Parathyroid adenoma (tissue), 2 donors: ENCODE measurements at regions not wholly inside any gene's neighbourhood (a gene's known extent, or its start where the extent isn't known, plus 50 kb on each side); places are given as distances from the start of the nearest gene placed in this dataset.

Experiments used
- H2AFZ ChIP-seq: fragments of 300-600 bp; sonication (generic); one replicate; pipeline ENCODE4 v1.7.0; 2017; ENCODE audit warnings: antibody characterized with exemption, mild to moderate bottlenecking
- H3K27ac ChIP-seq: fragments of 300-600 bp; sonication (generic); one replicate; pipeline ENCODE4 v1.7.0; 2017
- H3K27me3 ChIP-seq: fragments of 300-600 bp; sonication (generic); one replicate; pipeline ENCODE4 v1.7.0; 2017; ENCODE audit warnings: low read length; ENCODE audit not compliant: control insufficient read depth, insufficient read depth
- H3K36me3 ChIP-seq: fragments of 300-600 bp; sonication (generic); one replicate; pipeline ENCODE4 v1.7.0; 2017; ENCODE audit warnings: low read length; ENCODE audit not compliant: control insufficient read depth, insufficient read depth
- H3K4me1 ChIP-seq: fragments of 300-600 bp; sonication (generic); one replicate; pipeline ENCODE4 v1.7.0; 2017; ENCODE audit warnings: control low read depth
- H3K4me2 ChIP-seq: fragments of 300-600 bp; sonication (generic); one replicate; pipeline ENCODE4 v1.7.0; 2017; ENCODE audit warnings: low read length
- H3K4me3 ChIP-seq: fragments of 300-600 bp; sonication (generic); one replicate; pipeline ENCODE4 v1.7.0; 2017; ENCODE audit warnings: low read depth, low read length
- H3K79me2 ChIP-seq: fragments of 300-600 bp; sonication (generic); one replicate; pipeline ENCODE4 v1.7.0; 2017; ENCODE audit warnings: control low read depth
- H3K9ac ChIP-seq: fragments of 300-600 bp; sonication (generic); one replicate; pipeline ENCODE4 v1.7.0; 2017; ENCODE audit warnings: mild to moderate bottlenecking
- H3K9me3 ChIP-seq: fragments of 300-600 bp; sonication (generic); one replicate; pipeline ENCODE4 v1.7.0; 2017; ENCODE audit warnings: low read length; ENCODE audit not compliant: control insufficient read depth
- TF ChIP-seq, protein P1 (sequence below): fragments of 300-600 bp; sonication (generic); IDR thresholded peaks from one replicate; pipeline ENCODE4 v1.7.0; 2017; ENCODE audit warnings: antibody characterized with exemption, mild to moderate bottlenecking
- donor health status: primary hyperparathyroidism.

DNA sequence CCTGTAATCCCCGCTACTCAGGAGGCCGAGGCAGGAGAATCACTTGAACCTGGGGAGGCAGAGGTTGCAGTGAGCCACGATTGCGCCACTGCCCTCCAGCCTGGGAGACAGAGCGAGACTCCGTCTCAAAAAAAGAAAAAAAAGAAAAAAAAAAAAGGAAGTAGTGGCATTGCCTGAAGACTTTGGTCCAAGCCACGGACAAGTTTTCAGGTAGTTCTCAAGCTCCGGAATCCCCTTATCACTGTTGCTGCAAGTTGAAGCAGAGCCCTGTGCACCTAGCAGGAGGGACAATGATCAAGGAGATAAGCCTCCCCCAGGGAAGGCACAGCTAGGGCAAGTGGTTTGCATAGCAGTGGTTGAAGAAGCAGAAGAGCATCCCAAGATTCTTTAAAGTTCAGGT, 97.6 kb downstream of the MEX3B start:
- H3K36me3 ChIP-seq, result no peaks in the 10 kb centered on the region
- no peak overlapping the region for H2AFZ ChIP-seq
- H3K4me1 ChIP-seq, result no peaks in the 10 kb centered on the region
- H3K79me2 ChIP-seq, result no peaks in the 10 kb centered on the region
- no peaks in the 10 kb centered on the region for H3K27me3 ChIP-seq
- no peak overlapping the region for H3K9ac ChIP-seq
- H3K4me3 ChIP-seq, result no peak overlapping the region
- TF ChIP-seq, protein P1, sequence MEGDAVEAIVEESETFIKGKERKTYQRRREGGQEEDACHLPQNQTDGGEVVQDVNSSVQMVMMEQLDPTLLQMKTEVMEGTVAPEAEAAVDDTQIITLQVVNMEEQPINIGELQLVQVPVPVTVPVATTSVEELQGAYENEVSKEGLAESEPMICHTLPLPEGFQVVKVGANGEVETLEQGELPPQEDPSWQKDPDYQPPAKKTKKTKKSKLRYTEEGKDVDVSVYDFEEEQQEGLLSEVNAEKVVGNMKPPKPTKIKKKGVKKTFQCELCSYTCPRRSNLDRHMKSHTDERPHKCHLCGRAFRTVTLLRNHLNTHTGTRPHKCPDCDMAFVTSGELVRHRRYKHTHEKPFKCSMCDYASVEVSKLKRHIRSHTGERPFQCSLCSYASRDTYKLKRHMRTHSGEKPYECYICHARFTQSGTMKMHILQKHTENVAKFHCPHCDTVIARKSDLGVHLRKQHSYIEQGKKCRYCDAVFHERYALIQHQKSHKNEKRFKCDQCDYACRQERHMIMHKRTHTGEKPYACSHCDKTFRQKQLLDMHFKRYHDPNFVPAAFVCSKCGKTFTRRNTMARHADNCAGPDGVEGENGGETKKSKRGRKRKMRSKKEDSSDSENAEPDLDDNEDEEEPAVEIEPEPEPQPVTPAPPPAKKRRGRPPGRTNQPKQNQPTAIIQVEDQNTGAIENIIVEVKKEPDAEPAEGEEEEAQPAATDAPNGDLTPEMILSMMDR, result no peak
- no peaks in the 10 kb centered on the region for H3K9me3 ChIP-seq
- no peak overlapping the region for H3K27ac ChIP-seq
- no peak overlapping the region for H3K4me2 ChIP-seq

DNA sequence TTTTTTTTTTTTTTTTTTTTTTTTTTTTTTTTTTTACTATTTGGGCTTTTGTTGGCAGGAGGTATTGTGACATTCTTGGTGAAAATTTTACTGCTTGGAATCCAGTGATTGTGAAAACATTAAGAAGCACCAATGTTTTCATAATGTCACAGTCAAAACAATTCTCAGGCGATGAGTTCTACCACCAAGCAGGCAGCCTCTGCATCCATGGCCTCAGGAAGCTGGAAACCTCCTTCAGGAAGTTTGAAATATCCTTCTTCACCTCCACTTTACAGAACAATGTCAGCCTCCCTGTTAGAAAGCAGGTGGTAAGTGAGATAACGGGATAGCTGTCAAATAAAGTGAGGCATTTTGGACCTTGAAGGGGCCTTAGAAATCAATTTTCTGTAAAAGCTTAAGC, 98.3 kb downstream of the MEX3B start:
- Histone ChIP-seq H3K27ac (no peak overlapping the region), H3K36me3 (no peaks in the 10 kb centered on the region), H3K4me1 (no peaks in the 10 kb centered on the region), H3K79me2 (no peaks in the 10 kb centered on the region), H3K4me3 (no peak overlapping the region), H3K9me3 (no peaks in the 10 kb centered on the region), H2AFZ (no peak overlapping the region), H3K9ac (no peak overlapping the region), H3K27me3 (no peaks in the 10 kb centered on the region), H3K4me2 (no peak overlapping the region)
- TF ChIP-seq, protein P1, result no peak

DNA sequence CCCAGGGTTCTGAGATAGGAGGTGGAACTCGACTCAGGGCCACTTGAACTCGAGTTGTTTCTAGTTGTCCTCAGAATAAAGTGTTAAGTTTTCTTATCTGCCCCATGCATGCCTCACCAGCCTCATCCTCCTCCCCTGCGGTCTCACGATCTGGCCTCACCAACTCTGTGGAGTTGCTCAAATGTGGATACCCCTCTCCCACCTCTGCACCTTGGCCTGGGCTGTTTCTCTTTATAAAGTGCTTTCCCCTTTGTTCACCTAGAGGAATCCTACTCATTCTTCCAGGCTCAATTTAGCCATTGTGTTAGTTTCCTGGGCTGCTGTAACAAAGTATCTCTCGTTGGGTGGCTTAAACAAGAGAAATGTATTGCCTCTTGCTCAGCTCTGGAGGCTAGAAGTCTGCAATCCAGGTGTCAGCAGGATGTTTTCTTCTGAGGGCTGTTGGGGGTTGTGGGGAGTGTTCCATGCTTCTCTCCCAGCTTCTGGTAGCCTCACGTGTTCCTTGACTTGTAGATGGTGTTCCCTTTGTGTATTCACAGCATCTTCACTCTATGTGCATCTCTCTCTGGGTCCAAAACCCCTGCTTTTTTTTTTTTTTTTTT, 100.7 kb downstream of the MEX3B start:
- no peak overlapping the region for H3K9ac ChIP-seq
- H2AFZ ChIP-seq, result no peak overlapping the region
- no peaks in the 10 kb centered on the region for H3K4me1 ChIP-seq
- no peaks in the 10 kb centered on the region for H3K36me3 ChIP-seq
- H3K27me3 ChIP-seq, result no peaks in the 10 kb centered on the region
- no peaks in the 10 kb centered on the region for H3K79me2 ChIP-seq
- H3K4me3 ChIP-seq, result no peak overlapping the region
- TF ChIP-seq, protein P1, result no peak
- no peak overlapping the region for H3K27ac ChIP-seq
- no peak overlapping the region for H3K4me2 ChIP-seq
- no peaks in the 10 kb centered on the region for H3K9me3 ChIP-seq

DNA sequence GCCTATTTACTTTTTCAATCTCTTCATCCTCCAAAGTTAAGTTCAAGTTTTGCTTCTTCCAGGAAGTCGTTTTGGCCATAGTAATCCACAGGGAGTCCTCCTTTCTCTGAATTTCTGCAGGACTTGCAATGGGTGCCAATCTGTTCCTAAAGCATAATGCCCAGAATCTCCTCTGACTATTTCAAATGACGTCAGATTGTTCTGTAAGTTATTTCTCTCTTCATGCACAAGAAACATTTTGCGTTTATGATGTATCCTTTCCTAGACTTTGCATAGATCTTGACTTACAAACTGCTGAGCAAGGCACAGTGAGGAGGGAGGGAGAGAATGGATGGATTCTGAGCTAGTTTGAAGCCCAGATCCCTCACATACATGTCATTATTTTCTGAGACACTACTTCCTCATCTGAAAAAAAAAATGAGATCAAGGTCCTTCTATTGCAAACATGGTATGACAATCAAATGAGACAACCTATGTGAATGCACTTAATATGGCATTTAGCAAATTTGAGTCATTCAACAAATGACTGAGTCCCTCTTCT, 103.1 kb downstream of the MEX3B start:
- Histone ChIP-seq H3K4me2 (no peak overlapping the region), H3K27me3 (no peaks in the 10 kb centered on the region), H3K36me3 (no peaks in the 10 kb centered on the region), H2AFZ (no peak overlapping the region), H3K4me3 (no peak overlapping the region), H3K9me3 (no peaks in the 10 kb centered on the region), H3K4me1 (no peaks in the 10 kb centered on the region), H3K79me2 (no peaks in the 10 kb centered on the region), H3K27ac (no peak overlapping the region), H3K9ac (no peak overlapping the region)
- TF ChIP-seq, protein P1, result no peak

DNA sequence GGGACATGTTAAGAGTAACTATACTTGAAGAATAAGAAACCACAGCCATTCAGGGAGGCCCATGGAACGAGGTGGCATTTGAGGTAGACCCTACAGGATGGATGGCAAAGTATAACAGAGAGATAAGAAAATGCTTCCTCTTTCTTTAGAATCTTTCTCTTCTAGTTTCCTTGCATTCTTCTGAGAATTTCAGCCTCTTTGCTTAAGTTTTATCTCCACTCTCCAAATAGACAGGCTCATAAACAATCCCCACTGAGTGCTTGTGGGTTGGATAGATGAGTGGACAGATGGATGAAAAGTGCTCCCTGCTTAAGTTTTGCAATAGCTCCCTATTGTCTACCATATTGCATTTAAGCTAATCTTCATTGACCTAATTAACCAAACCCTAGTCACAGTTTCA, 103.7 kb downstream of the MEX3B start:
- Histone ChIP-seq H3K36me3 (no peaks in the 10 kb centered on the region), H3K27me3 (no peaks in the 10 kb centered on the region), H3K79me2 (no peaks in the 10 kb centered on the region), H3K9me3 (no peaks in the 10 kb centered on the region), H3K27ac (no peak overlapping the region), H2AFZ (no peak overlapping the region), H3K4me3 (no peak overlapping the region), H3K4me1 (no peaks in the 10 kb centered on the region), H3K9ac (no peak overlapping the region), H3K4me2 (no peak overlapping the region)
- TF ChIP-seq, protein P1, result no peak
